HCT116 (cell line): ENCODE measurements at regions not wholly inside any gene's neighbourhood (a gene's known extent, or its start where the extent isn't known, plus 50 kb on each side); places are given as distances from the start of the nearest gene placed in this dataset.

Experiments
- ATAC-seq: fragments of 200-7000 bp; cut with Tn5 transposase; 2 replicates; pipeline ENCODE4 v1.9.1; 2020; ENCODE audit warnings: mild to moderate bottlenecking, moderate library complexity
- BruUV-seq: library from RNA; stranded (reverse); fragments of 400-500 nt; replicated peaks from 2 replicates; lab custom pipeline; 2021; lab: Mats Ljungman, UMichigan
- CTCF ChIA-PET: fragments of 300-600 bp; sonication (Branson Sonifier 250); formaldehyde crosslinking; loops from one replicate; lab custom pipeline; 2021; ENCODE audit warnings: antibody characterized with exemption; lab: Charles Lee
- POLR2A ChIA-PET: fragments of 300-600, 350-600 bp; sonication (Branson Sonifier 250); formaldehyde crosslinking; loops from one replicate; lab custom pipeline; 2021; ENCODE audit warnings: antibody characterized with exemption; lab: Charles Lee
- RAD21 ChIA-PET, 2 experiments: fragments of 300-600 bp; sonication (Branson Sonifier 250); formaldehyde crosslinking; loops; one replicate each; lab custom pipeline; 2023; ENCODE audit warnings: low total read pairs in 2 of 2; ENCODE audit not compliant: uncharacterized antibody in 2 of 2, unreplicated experiment in 2 of 2, low non-redundant PET in 1 of 2; lab: Charles Lee
- DNase-seq: peaks from one replicate; pipeline ENCODE4 v3.0.0-alpha.2; 2010; ENCODE audit warnings: low read depth, low spot score
- H2AFZ ChIP-seq: fragments of 200-600 bp; shearing (Covaris generic), sonication (generic); 2 replicates; pipeline ENCODE4 v1.6.1; 2017; ENCODE audit warnings: low read depth, mixed run types, mixed read lengths, antibody characterized with exemption, low read length; ENCODE audit not compliant: poor library complexity, severe bottlenecking
- H3K27ac ChIP-seq: 2 replicates; pipeline ENCODE4 v1.5.1; 2012; ENCODE audit warnings: low read depth, low read length
- H3K27me3 ChIP-seq: fragments of 200-600 bp; sonication (generic); 2 replicates; pipeline ENCODE4 v1.6.1; 2016; ENCODE audit warnings: mixed run types, low read length, mixed read lengths; ENCODE audit not compliant: insufficient read depth
- H3K36me3 ChIP-seq, 2 experiments: fragments of 200-500 bp in 1 of 2; fragments of 200-600 bp in 1 of 2; sonication (Bioruptor generic) in 1 of 2; sonication (generic) in 1 of 2; 2 replicates each; pipeline versions ENCODE4 v1.5.1 to v1.6.1; 2014 to 2016; ENCODE audit warnings: low read length in 2 of 2, inconsistent platforms in 1 of 2, mixed read lengths in 1 of 2, mixed run types in 1 of 2; ENCODE audit not compliant: insufficient read depth in 2 of 2, control insufficient read depth in 1 of 2
- H3K4me1 ChIP-seq, 2 experiments: fragments of 200-600 bp in 1 of 2; sonication (generic) in 1 of 2; 2 replicates each; pipeline versions ENCODE4 v1.5.1 to v1.6.1; 2012 to 2017; ENCODE audit warnings: low read length in 2 of 2, inconsistent platforms in 1 of 2, mild to moderate bottlenecking in 1 of 2, mixed read lengths in 1 of 2, mixed run types in 1 of 2, moderate library complexity in 1 of 2; ENCODE audit not compliant: insufficient read depth in 2 of 2, control insufficient read depth in 1 of 2
- H3K4me2 ChIP-seq: fragments of 200-600 bp; sonication (generic); 2 replicates; pipeline ENCODE4 v1.6.1; 2017; ENCODE audit warnings: mixed run types, low read length, mixed read lengths
- H3K4me3 ChIP-seq, 2 experiments: fragments of 200-600 bp in 1 of 2; sonication (generic) in 1 of 2; replicated peaks in 1 of 2; 2 replicates each; pipeline ENCODE4 v1.5.1; 2011 to 2016; ENCODE audit warnings: low read length in 2 of 2, control low read depth in 1 of 2, low read depth in 1 of 2, mild to moderate bottlenecking in 1 of 2, mixed read lengths in 1 of 2, mixed run types in 1 of 2
- H3K79me2 ChIP-seq: fragments of 200-600 bp; sonication (generic); 2 replicates; pipeline ENCODE4 v1.6.1; 2017; ENCODE audit warnings: mild to moderate bottlenecking, mixed run types, low read length, moderate library complexity, mixed read lengths; ENCODE audit not compliant: insufficient read depth
- H3K9ac ChIP-seq: fragments of 200-600 bp; sonication (generic); 2 replicates; pipeline ENCODE4 v1.6.1; 2016; ENCODE audit warnings: low read length, mixed read lengths
- H3K9me2 ChIP-seq: fragments of 200-600 bp; sonication (generic), shearing (Covaris generic); 2 replicates; pipeline ENCODE4 v1.6.1; 2017; ENCODE audit warnings: mixed run types, mild to moderate bottlenecking, moderate library complexity; ENCODE audit not compliant: insufficient read depth
- H3K9me3 ChIP-seq, 2 experiments: fragments of 200-500 bp in 1 of 2; fragments of 200-600 bp in 1 of 2; sonication (Bioruptor generic) in 1 of 2; sonication (generic) in 1 of 2; 2 replicates each; pipeline ENCODE4 v1.6.1; 2014 to 2017; ENCODE audit warnings: low read length in 2 of 2, mixed read lengths in 2 of 2, inconsistent platforms in 1 of 2, low read depth in 1 of 2, mild to moderate bottlenecking in 1 of 2, mixed run types in 1 of 2, moderate library complexity in 1 of 2; ENCODE audit not compliant: control insufficient read depth in 1 of 2, insufficient read depth in 1 of 2
- H4K20me1 ChIP-seq: fragments of 200-600 bp; sonication (generic), shearing (Covaris generic); 2 replicates; pipeline ENCODE4 v1.6.1; 2017; ENCODE audit warnings: mixed run types, mild to moderate bottlenecking, moderate library complexity; ENCODE audit not compliant: insufficient read depth
- CBX3 ChIP-seq: IDR thresholded peaks from 2 replicates; pipeline ENCODE4 v1.6.1; 2012; ENCODE audit warnings: low read depth
- CEBPB ChIP-seq: IDR thresholded peaks from 2 replicates; pipeline ENCODE4 v1.6.1; 2012; ENCODE audit warnings: low read depth
- ELF1 ChIP-seq: IDR thresholded peaks from 2 replicates; pipeline ENCODE4 v1.6.1; 2012; ENCODE audit warnings: low read depth, borderline replicate concordance
- MAX ChIP-seq: IDR thresholded peaks from 2 replicates; pipeline ENCODE4 v1.6.1; 2012
- POLR2A ChIP-seq: IDR thresholded peaks from 2 replicates; pipeline ENCODE4 v1.7.0; 2011; ENCODE audit warnings: borderline replicate concordance; ENCODE audit not compliant: insufficient read depth, insufficient read length; ENCODE audit errors: extremely low read depth
- RAD21 ChIP-seq: IDR thresholded peaks from 2 replicates; pipeline ENCODE4 v1.6.1; 2012; ENCODE audit warnings: low read depth, mild to moderate bottlenecking
- REST ChIP-seq: IDR thresholded peaks from 2 replicates; pipeline ENCODE4 v1.6.1; 2012; ENCODE audit warnings: low read depth
- SIN3A ChIP-seq: IDR thresholded peaks from 2 replicates; pipeline ENCODE4 v1.6.1; 2012; ENCODE audit warnings: low read depth
- SRF ChIP-seq: IDR thresholded peaks from 2 replicates; pipeline ENCODE4 v1.6.1; 2012; ENCODE audit warnings: low read depth
- ZBTB33 ChIP-seq: IDR thresholded peaks from 2 replicates; pipeline ENCODE4 v1.6.1; 2011; ENCODE audit warnings: mild to moderate bottlenecking, low read length, moderate library complexity; ENCODE audit not compliant: insufficient replicate concordance; ENCODE audit errors: extremely low read depth
- ZFX ChIP-seq: fragments of 450-650 bp; IDR thresholded peaks from 2 replicates; pipeline ENCODE4 v1.6.1; 2017
- ZNF274 ChIP-seq: fragments of 200-500 bp; sonication (Bioruptor generic); IDR thresholded peaks from 2 replicates; pipeline ENCODE4 v1.6.1; 2014; ENCODE audit warnings: mild to moderate bottlenecking, low read depth, low read length, inconsistent platforms
- intact Hi-C: fragments of 100-400 bp; cut with micrococcal nuclease; formaldehyde crosslinking; loops from 2 replicates; pipeline ENCODE4 v1.10.0; 2022

- intact Hi-C loops = no loop called here
- no peak overlapping the region for H3K9ac ChIP-seq
- no peak overlapping the region for H2AFZ ChIP-seq
- H3K36me3 ChIP-seq = no peaks in the 10 kb centered on the region
- TF ChIP-seq CBX3 (no peak), SRF (no peak), RAD21 (no peak), POLR2A (no peak), ZFX (no peak), SIN3A (no peak), MAX (no peak), REST (no peak), CEBPB (no peak), ZNF274 (no peak), ZBTB33 (no peak), ELF1 (no peak)
- no peaks in the 10 kb centered on the region for H3K9me3 ChIP-seq
- ChIA-PET RAD21 (no interaction called here), POLR2A (no interaction called here), CTCF (no interaction called here)
- DNase-seq (no peak), ATAC-seq (no peak)
- no peaks in the 10 kb centered on the region for H4K20me1 ChIP-seq
- H3K4me3 ChIP-seq = no peak overlapping the region
- peaks cover 5% of the 10 kb centered on the region for H3K27me3 ChIP-seq
- no TSS peak for BruUV-seq
- H3K9me2 ChIP-seq = no peaks in the 10 kb centered on the region
- H3K4me1 ChIP-seq = no peaks in the 10 kb centered on the region
- no peak overlapping the region for H3K27ac ChIP-seq
- H3K4me2 ChIP-seq = no peak overlapping the region
- no peaks in the 10 kb centered on the region for H3K79me2 ChIP-seq
Observed at GRCh38 chr3:25940935-25941334, 151.0 kb downstream of the OXSM start.
